Sigmoid colon (tissue), 4 donors: ENCODE measurements at regions not wholly inside any gene's neighbourhood (a gene's known extent, or its start where the extent isn't known, plus 50 kb on each side); places are given as distances from the start of the nearest gene placed in this dataset.

Source experiments
- POLR2A ChIP-seq, 2 donors: fragments of 450-650 bp; IDR thresholded peaks; one replicate each; pipeline ENCODE4 v1.6.1; 2016; ENCODE audit warnings: antibody characterized with exemption in 2 of 2, mild to moderate bottlenecking in 2 of 2, moderate library complexity in 2 of 2
- POLR2AphosphoS5 ChIP-seq, 4 donors: sonication (generic); formaldehyde crosslinking; IDR thresholded peaks; one replicate each; pipeline ENCODE4 v1.6.1; 2017; ENCODE audit warnings: antibody characterized with exemption in 4 of 4
- TF ChIP-seq, protein P1 (sequence below), 4 experiments: fragments of 450-650 bp in 3 of 4; fragments of 200-600 bp in 1 of 4; IDR thresholded peaks; one replicate each; pipeline ENCODE4 v1.5.1; 2016 to 2019; ENCODE audit warnings: antibody characterized with exemption in 4 of 4, mild to moderate bottlenecking in 3 of 4, moderate library complexity in 2 of 4

DNA sequence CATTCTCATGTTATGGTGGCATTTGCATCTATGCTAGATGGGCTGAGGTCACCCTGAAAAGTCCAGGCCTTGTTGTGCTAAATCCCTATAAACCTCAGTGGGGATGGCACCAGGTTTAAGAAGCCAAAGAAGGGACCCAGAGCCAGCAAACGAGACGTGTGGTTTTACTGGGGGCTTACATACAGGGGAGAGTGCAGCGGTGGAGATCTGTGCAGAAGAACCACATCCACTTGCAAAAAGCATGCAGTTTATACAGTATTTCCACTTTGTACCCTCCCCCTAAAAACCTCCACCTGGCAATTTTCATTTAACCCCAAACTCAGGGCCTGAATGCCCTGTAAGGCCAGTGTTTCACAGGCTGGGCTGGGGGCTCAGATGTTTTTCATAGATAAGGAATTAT, 134.9 kb upstream of the GATB start:
- TF ChIP-seq, protein P1, sequence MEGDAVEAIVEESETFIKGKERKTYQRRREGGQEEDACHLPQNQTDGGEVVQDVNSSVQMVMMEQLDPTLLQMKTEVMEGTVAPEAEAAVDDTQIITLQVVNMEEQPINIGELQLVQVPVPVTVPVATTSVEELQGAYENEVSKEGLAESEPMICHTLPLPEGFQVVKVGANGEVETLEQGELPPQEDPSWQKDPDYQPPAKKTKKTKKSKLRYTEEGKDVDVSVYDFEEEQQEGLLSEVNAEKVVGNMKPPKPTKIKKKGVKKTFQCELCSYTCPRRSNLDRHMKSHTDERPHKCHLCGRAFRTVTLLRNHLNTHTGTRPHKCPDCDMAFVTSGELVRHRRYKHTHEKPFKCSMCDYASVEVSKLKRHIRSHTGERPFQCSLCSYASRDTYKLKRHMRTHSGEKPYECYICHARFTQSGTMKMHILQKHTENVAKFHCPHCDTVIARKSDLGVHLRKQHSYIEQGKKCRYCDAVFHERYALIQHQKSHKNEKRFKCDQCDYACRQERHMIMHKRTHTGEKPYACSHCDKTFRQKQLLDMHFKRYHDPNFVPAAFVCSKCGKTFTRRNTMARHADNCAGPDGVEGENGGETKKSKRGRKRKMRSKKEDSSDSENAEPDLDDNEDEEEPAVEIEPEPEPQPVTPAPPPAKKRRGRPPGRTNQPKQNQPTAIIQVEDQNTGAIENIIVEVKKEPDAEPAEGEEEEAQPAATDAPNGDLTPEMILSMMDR (IDR thresholded peaks at IDR 0.05) = no peak
- no peak for TF ChIP-seq POLR2AphosphoS5 (IDR thresholded peaks at IDR 0.05)
- TF ChIP-seq POLR2A (IDR thresholded peaks at IDR 0.05) = no peak
